ENCODE measurements at regions not wholly inside any gene's neighbourhood (a gene's known extent, or its start where the extent isn't known, plus 50 kb on each side); places are given as distances from the start of the nearest gene placed in this dataset.

GRCh38 chr19:28422046-28422445 is 790.9 kb downstream of the UQCRFS1 start:
- TF ChIP-seq, protein P1, sequence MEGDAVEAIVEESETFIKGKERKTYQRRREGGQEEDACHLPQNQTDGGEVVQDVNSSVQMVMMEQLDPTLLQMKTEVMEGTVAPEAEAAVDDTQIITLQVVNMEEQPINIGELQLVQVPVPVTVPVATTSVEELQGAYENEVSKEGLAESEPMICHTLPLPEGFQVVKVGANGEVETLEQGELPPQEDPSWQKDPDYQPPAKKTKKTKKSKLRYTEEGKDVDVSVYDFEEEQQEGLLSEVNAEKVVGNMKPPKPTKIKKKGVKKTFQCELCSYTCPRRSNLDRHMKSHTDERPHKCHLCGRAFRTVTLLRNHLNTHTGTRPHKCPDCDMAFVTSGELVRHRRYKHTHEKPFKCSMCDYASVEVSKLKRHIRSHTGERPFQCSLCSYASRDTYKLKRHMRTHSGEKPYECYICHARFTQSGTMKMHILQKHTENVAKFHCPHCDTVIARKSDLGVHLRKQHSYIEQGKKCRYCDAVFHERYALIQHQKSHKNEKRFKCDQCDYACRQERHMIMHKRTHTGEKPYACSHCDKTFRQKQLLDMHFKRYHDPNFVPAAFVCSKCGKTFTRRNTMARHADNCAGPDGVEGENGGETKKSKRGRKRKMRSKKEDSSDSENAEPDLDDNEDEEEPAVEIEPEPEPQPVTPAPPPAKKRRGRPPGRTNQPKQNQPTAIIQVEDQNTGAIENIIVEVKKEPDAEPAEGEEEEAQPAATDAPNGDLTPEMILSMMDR (IDR thresholded peaks at IDR 0.05), result no peak
- no peak for TF ChIP-seq POLR2A (IDR thresholded peaks at IDR 0.05)
